ENCODE measurements at regions not wholly inside any gene's neighbourhood (a gene's known extent, or its start where the extent isn't known, plus 50 kb on each side); places are given as distances from the start of the nearest gene placed in this dataset.

DNA sequence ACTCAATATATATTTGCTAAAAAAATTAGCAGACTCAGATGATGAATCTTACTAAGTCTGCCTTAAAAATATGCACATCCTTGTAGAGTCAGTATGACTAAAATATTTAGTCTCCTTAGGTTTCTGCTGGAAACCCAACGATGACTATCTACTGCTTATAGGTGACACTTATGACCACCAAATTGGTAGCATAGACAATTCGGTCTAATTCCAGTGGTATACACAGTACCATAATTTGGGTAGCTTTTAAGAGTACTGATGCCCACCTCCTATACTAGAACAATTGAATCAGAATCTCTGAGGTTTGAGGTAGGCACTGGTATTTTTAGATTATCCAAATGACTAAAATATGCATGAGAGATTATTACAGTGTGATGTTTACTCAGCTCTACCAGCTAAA lies 740.8 kb upstream of the ZEB2 start:
- H3K4me1 ChIP-seq (ENCODE audit: control insufficient read depth, insufficient read depth, low read length): no peaks in the 10 kb centered on the region
- no peaks in the 10 kb centered on the region for H3K9me3 ChIP-seq (ENCODE audit: control insufficient read depth, insufficient read depth, low read length)
- H3K4me3 ChIP-seq (ENCODE audit: low read depth, low read length): no peak overlapping the region
- no peak overlapping the region for H3K9ac ChIP-seq (ENCODE audit: low read depth, low read length)
- H3K27ac ChIP-seq (ENCODE audit: low read depth, low read length): no peak overlapping the region
- no peaks in the 10 kb centered on the region for H3K36me3 ChIP-seq (ENCODE audit: control insufficient read depth, insufficient read depth, low read length)
- no peaks in the 10 kb centered on the region for H3K27me3 ChIP-seq (ENCODE audit: control insufficient read depth, insufficient read depth, low read length)

- no peaks in the 10 kb centered on the region for H3K36me3 ChIP-seq (ENCODE audit: control insufficient read depth, insufficient read depth, low read length)
Measured at GRCh38 chr2:145260081-145260480, 740.2 kb upstream of the ZEB2 start.

DNA sequence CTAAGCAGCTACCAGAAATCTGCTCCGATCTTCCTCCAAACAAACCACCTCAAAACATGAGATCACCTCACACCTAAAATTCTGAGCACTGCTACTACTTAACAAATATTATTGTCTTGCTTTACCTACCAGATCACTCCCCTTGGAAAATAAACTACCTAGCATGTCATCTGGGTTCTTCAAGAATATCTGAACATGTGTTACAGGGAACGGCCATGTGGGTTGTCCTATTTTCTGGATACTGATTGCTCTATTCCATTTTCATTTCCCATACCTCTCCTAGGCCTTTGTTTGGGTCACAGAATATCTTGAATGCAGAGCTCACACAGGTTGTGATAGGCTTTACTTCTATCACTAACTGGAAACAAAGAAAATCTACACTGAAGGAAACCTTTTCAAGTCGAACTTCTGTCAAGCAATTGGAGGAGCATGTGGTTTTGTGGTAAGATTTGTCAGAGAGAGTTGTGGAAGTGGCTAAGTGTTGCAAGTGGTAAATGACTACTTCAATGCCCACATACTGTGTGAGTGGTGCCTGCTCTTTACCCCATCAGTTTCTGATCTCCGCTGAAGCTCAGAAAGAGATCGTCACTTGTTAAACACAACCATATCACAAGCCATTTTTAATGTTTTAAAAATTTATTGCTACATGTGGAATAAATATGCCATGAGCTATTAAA lies 739.1 kb upstream of the ZEB2 start:
- no peaks in the 10 kb centered on the region for H3K9me3 ChIP-seq (ENCODE audit: control insufficient read depth, insufficient read depth, low read length)
- no peaks in the 10 kb centered on the region for H3K4me1 ChIP-seq (ENCODE audit: control insufficient read depth, insufficient read depth, low read length)
- H3K9ac ChIP-seq (ENCODE audit: low read depth, low read length): no peak overlapping the region
- no peaks in the 10 kb centered on the region for H3K27me3 ChIP-seq (ENCODE audit: control insufficient read depth, insufficient read depth, low read length)
- no peak overlapping the region for H3K4me3 ChIP-seq (ENCODE audit: low read depth, low read length)
- H3K27ac ChIP-seq (ENCODE audit: low read depth, low read length): no peak overlapping the region
- H3K36me3 ChIP-seq (ENCODE audit: control insufficient read depth, insufficient read depth, low read length): no peaks in the 10 kb centered on the region

More at GRCh38 chr2:145260081-145260480, 740.2 kb upstream of the ZEB2 start:
- no peak overlapping the region for H3K4me3 ChIP-seq (ENCODE audit: low read depth, low read length)
- no peaks in the 10 kb centered on the region for H3K27me3 ChIP-seq (ENCODE audit: control insufficient read depth, insufficient read depth, low read length)
- H3K9ac ChIP-seq (ENCODE audit: low read depth, low read length): no peak overlapping the region
- H3K27ac ChIP-seq (ENCODE audit: low read depth, low read length): no peak overlapping the region
- no peaks in the 10 kb centered on the region for H3K9me3 ChIP-seq (ENCODE audit: control insufficient read depth, insufficient read depth, low read length)
- no peaks in the 10 kb centered on the region for H3K4me1 ChIP-seq (ENCODE audit: control insufficient read depth, insufficient read depth, low read length)

DNA sequence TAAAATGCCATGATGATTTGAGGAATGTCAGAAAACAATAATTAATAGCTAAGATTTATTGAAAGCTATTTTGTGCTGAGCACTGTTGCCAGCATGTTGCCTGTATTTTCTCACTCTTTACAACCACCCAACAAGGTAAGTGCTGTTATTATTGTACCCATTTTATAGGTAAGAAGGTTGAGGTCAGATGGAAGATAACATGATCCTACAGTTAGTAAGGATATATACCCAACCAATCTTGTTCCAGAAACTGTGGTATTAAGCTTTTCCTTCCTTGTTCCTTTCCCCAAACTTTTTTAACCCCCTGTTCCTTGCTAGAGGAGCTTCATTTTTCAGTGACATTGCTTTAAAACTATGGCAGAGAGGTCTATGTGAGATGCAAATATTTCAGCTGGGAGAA lies 738.0 kb upstream of the ZEB2 start:
- Histone ChIP-seq H3K4me3 (ENCODE audit: low read depth, low read length) (no peak overlapping the region), H3K9me3 (ENCODE audit: control insufficient read depth, insufficient read depth, low read length) (no peaks in the 10 kb centered on the region), H3K27ac (ENCODE audit: low read depth, low read length) (no peak overlapping the region), H3K4me1 (ENCODE audit: control insufficient read depth, insufficient read depth, low read length) (no peaks in the 10 kb centered on the region), H3K36me3 (ENCODE audit: control insufficient read depth, insufficient read depth, low read length) (no peaks in the 10 kb centered on the region), H3K9ac (ENCODE audit: low read depth, low read length) (no peak overlapping the region), H3K27me3 (ENCODE audit: control insufficient read depth, insufficient read depth, low read length) (no peaks in the 10 kb centered on the region)

DNA sequence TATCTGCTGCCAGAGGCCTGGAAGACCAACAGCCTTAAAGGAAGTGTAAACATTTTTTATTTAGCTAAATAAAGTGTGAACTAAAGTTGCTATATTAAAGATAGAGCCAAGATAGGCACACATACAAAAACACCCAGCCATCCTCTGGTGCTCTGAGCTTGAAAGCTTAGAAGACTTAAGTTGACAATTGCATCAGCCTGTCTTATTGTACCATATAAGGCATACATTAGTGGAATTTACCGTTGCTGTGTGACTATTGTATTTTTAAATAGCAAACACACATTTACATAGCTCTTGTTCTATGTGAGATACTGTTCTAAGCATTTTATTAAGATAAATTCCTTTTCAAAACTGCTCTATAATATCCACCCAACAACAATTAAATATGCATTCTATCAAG lies 736.6 kb upstream of the ZEB2 start:
- no peaks in the 10 kb centered on the region for H3K36me3 ChIP-seq (ENCODE audit: control insufficient read depth, insufficient read depth, low read length)
- H3K4me1 ChIP-seq (ENCODE audit: control insufficient read depth, insufficient read depth, low read length): no peaks in the 10 kb centered on the region
- H3K4me3 ChIP-seq (ENCODE audit: low read depth, low read length): no peak overlapping the region
- no peak overlapping the region for H3K27ac ChIP-seq (ENCODE audit: low read depth, low read length)
- no peaks in the 10 kb centered on the region for H3K27me3 ChIP-seq (ENCODE audit: control insufficient read depth, insufficient read depth, low read length)
- H3K9ac ChIP-seq (ENCODE audit: low read depth, low read length): no peak overlapping the region
- no peaks in the 10 kb centered on the region for H3K9me3 ChIP-seq (ENCODE audit: control insufficient read depth, insufficient read depth, low read length)

DNA sequence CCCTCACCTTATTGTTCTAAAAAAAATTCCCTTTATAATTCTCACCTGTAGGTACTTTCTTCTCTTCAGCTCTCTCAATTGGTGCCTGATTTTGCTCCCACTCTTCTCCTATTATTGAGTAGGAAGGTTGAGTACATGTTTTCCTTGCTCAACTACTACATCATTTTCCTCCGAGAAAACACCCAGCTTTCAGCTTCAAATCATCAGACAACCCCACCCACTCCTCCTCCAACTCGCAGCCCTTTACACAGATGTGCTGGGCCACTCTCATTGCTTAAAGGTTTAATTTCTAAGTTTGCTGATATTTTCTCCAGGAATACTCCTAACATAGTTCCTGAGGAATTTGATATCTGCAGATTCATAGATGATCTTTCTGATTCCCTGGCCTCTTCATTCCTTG lies 734.4 kb upstream of the ZEB2 start:
- no peaks in the 10 kb centered on the region for H3K9me3 ChIP-seq (ENCODE audit: control insufficient read depth, insufficient read depth, low read length)
- H3K4me3 ChIP-seq (ENCODE audit: low read depth, low read length): no peak overlapping the region
- no peaks in the 10 kb centered on the region for H3K36me3 ChIP-seq (ENCODE audit: control insufficient read depth, insufficient read depth, low read length)
- no peak overlapping the region for H3K27ac ChIP-seq (ENCODE audit: low read depth, low read length)
- H3K27me3 ChIP-seq (ENCODE audit: control insufficient read depth, insufficient read depth, low read length): no peaks in the 10 kb centered on the region
- no peaks in the 10 kb centered on the region for H3K4me1 ChIP-seq (ENCODE audit: control insufficient read depth, insufficient read depth, low read length)
- no peak overlapping the region for H3K9ac ChIP-seq (ENCODE audit: low read depth, low read length)

GRCh38 chr2:145253492-145253891 lies 733.6 kb upstream of the ZEB2 start:
- Histone ChIP-seq H3K9ac (ENCODE audit: low read depth, low read length) (no peak overlapping the region), H3K9me3 (ENCODE audit: control insufficient read depth, insufficient read depth, low read length) (no peaks in the 10 kb centered on the region), H3K27ac (ENCODE audit: low read depth, low read length) (no peak overlapping the region), H3K36me3 (ENCODE audit: control insufficient read depth, insufficient read depth, low read length) (no peaks in the 10 kb centered on the region), H3K27me3 (ENCODE audit: control insufficient read depth, insufficient read depth, low read length) (no peaks in the 10 kb centered on the region), H3K4me1 (ENCODE audit: control insufficient read depth, insufficient read depth, low read length) (no peaks in the 10 kb centered on the region), H3K4me3 (ENCODE audit: low read depth, low read length) (no peak overlapping the region)

- Histone ChIP-seq H3K9ac (ENCODE audit: low read depth, low read length) (no peak overlapping the region), H3K4me3 (ENCODE audit: low read depth, low read length) (no peak overlapping the region), H3K9me3 (ENCODE audit: control insufficient read depth, insufficient read depth, low read length) (no peaks in the 10 kb centered on the region), H3K27ac (ENCODE audit: low read depth, low read length) (no peak overlapping the region), H3K27me3 (ENCODE audit: control insufficient read depth, insufficient read depth, low read length) (no peaks in the 10 kb centered on the region), H3K36me3 (ENCODE audit: control insufficient read depth, insufficient read depth, low read length) (no peaks in the 10 kb centered on the region), H3K4me1 (ENCODE audit: control insufficient read depth, insufficient read depth, low read length) (no peaks in the 10 kb centered on the region)
Measured at GRCh38 chr2:145245268-145245870, 725.5 kb upstream of the ZEB2 start.

DNA sequence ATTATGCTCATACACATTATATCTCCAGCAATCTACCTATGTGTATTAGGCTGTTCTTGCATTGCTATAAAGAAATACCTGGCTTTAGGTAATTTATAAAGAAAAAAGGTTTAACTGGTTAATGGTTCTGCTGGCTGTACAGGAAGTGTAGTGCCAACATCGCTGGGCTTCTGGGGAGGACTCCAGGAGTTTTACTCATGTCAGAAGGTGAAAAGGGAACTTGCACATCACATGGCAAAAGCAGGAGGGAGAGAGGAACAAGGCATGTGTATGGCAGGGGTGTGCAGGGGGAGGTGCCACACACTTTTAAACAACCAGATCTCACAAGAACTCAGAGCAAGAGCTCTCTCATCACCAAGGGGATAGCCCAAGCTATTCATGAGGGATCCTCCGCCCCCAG lies 715.4 kb upstream of the ZEB2 start:
- peaks cover 4% of the 10 kb centered on the region; the same call in 1 of the 2 replicates for H3K4me1 ChIP-seq (ENCODE audit: control insufficient read depth, insufficient read depth, low read length)
- H3K9ac ChIP-seq (ENCODE audit: low read depth, low read length): no peak overlapping the region
- H3K27me3 ChIP-seq (ENCODE audit: control insufficient read depth, insufficient read depth, low read length): no peaks in the 10 kb centered on the region
- H3K9me3 ChIP-seq (ENCODE audit: control insufficient read depth, insufficient read depth, low read length): no peaks in the 10 kb centered on the region
- H3K4me3 ChIP-seq (ENCODE audit: low read depth, low read length): no peak overlapping the region
- no peaks in the 10 kb centered on the region for H3K36me3 ChIP-seq (ENCODE audit: control insufficient read depth, insufficient read depth, low read length)
- H3K27ac ChIP-seq (ENCODE audit: low read depth, low read length): no peak overlapping the region

- peaks cover 4% of the 10 kb centered on the region; the same call in 1 of the 2 replicates for H3K4me1 ChIP-seq (ENCODE audit: control insufficient read depth, insufficient read depth, low read length)
- no peaks in the 10 kb centered on the region for H3K27me3 ChIP-seq (ENCODE audit: control insufficient read depth, insufficient read depth, low read length)
- no peak overlapping the region for H3K4me3 ChIP-seq (ENCODE audit: low read depth, low read length)
- H3K9me3 ChIP-seq (ENCODE audit: control insufficient read depth, insufficient read depth, low read length): no peaks in the 10 kb centered on the region
- H3K27ac ChIP-seq (ENCODE audit: low read depth, low read length): no peak overlapping the region
- no peak overlapping the region for H3K9ac ChIP-seq (ENCODE audit: low read depth, low read length)
- H3K36me3 ChIP-seq (ENCODE audit: control insufficient read depth, insufficient read depth, low read length): no peaks in the 10 kb centered on the region
Measured at GRCh38 chr2:145230546-145230945, 710.6 kb upstream of the ZEB2 start.

DNA sequence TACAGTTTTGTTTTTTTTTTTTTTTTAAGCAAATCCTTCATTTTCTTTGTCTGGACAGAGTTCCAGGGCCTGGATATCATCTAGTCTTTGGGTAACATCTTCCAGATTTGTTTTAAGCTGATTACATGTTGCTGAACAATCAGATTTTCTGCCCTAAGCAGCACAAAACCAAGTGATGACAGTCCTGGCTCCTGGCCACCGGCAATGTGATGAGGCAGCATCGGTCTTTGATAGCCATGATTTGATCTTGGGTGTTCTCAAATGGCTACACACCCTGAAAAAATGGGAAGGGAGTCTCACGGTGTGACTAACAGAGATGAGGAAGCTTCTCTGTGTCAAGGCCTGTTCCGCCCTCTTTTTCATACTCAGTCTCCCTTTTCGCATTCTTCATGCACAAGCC lies 708.6 kb upstream of the ZEB2 start:
- Histone ChIP-seq H3K9me3 (ENCODE audit: control insufficient read depth, insufficient read depth, low read length) (no peaks in the 10 kb centered on the region), H3K27me3 (ENCODE audit: control insufficient read depth, insufficient read depth, low read length) (no peaks in the 10 kb centered on the region), H3K9ac (ENCODE audit: low read depth, low read length) (no peak overlapping the region), H3K36me3 (ENCODE audit: control insufficient read depth, insufficient read depth, low read length) (no peaks in the 10 kb centered on the region), H3K27ac (ENCODE audit: low read depth, low read length) (no peak overlapping the region), H3K4me1 (ENCODE audit: control insufficient read depth, insufficient read depth, low read length) (no peaks in the 10 kb centered on the region), H3K4me3 (ENCODE audit: low read depth, low read length) (no peak overlapping the region)

Measured in HUES48 (cell line).